ENCODE measurements at regions not wholly inside any gene's neighbourhood (a gene's known extent, or its start where the extent isn't known, plus 50 kb on each side); places are given as distances from the start of the nearest gene placed in this dataset.

DNA sequence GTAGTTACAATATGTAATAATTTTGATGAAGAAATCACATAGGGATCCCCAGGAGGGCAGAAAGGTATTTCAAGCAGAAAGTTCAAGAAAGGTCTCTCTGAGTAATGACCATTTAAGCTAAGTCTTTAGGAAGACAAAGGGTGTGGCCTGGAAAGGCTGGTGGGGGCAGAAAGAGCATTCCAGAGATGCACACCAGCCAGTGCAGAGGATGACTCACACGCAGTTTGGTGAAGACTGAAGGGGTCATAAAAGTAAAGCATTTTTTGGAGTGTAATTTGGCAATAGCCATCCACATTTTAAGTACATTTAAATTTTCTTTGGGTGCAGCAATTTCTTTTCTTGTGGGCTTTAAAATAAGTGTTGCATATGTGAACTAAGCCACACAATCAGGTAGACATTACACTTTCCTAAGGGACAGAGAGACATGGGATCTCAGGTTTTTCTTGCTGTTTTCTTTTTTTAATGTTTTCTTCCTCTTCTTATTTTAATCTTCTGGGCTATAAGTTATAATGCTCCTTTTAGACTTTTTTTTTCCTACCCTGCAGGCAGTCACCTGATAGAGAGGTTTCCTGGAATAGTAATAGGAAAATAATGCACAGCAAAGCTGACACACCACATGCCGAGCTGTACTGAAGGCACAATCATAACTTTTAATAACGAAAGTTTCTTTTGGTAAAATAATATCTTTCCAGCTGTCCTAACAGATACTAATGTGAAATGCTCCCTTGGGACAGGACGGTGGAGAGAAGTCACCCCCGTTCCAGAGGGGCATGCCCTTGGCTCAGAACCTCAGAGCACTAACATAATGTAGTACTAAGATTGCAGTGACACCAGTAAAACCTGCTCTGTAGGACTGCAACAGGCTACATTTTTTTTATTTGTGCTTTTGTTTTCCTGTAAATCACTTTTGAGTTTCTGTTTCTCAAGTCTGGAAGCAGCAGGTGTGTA is 49.6 kb upstream of the PTPRK start:
- TF ChIP-seq, protein P1, sequence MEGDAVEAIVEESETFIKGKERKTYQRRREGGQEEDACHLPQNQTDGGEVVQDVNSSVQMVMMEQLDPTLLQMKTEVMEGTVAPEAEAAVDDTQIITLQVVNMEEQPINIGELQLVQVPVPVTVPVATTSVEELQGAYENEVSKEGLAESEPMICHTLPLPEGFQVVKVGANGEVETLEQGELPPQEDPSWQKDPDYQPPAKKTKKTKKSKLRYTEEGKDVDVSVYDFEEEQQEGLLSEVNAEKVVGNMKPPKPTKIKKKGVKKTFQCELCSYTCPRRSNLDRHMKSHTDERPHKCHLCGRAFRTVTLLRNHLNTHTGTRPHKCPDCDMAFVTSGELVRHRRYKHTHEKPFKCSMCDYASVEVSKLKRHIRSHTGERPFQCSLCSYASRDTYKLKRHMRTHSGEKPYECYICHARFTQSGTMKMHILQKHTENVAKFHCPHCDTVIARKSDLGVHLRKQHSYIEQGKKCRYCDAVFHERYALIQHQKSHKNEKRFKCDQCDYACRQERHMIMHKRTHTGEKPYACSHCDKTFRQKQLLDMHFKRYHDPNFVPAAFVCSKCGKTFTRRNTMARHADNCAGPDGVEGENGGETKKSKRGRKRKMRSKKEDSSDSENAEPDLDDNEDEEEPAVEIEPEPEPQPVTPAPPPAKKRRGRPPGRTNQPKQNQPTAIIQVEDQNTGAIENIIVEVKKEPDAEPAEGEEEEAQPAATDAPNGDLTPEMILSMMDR (IDR thresholded peaks at IDR 0.05; ENCODE audit: low read depth, low read length), result no peak
- DNase-seq (ENCODE audit: extremely low read depth, low read depth), result peak; percentile 44

All from AG09319 (cell line).